ENCODE measurements at regions not wholly inside any gene's neighbourhood (a gene's known extent, or its start where the extent isn't known, plus 50 kb on each side); places are given as distances from the start of the nearest gene placed in this dataset.
A peak's percentile ranks its signal among the peaks of the same experiment; 100 is the strongest.

- no peak for TF ChIP-seq GATA2 (IDR thresholded peaks at IDR 0.05; ENCODE audit: low read depth, low read length)
- no peak for TF ChIP-seq GATA3 (IDR thresholded peaks at IDR 0.05; ENCODE audit: low read depth, low read length)
These were observed 334.0 kb upstream of the NDST3 start for GRCh38 chr4:117700111-117700892.

GRCh38 chr4:117702353-117702752 lies 331.9 kb upstream of the NDST3 start:
- TF ChIP-seq GATA3 (IDR thresholded peaks at IDR 0.05; ENCODE audit: low read depth, low read length) (no peak), GATA2 (IDR thresholded peaks at IDR 0.05; ENCODE audit: low read depth, low read length) (no peak)

- TF ChIP-seq GATA3 (IDR thresholded peaks at IDR 0.05; ENCODE audit: low read depth, low read length) (peak; percentile 56), GATA2 (IDR thresholded peaks at IDR 0.05; ENCODE audit: low read depth, low read length) (no peak)
These were observed 329.6 kb upstream of the NDST3 start for GRCh38 chr4:117704721-117705120.

GRCh38 chr4:117740736-117741135 lies 293.6 kb upstream of the NDST3 start:
- TF ChIP-seq GATA3 (IDR thresholded peaks at IDR 0.05; ENCODE audit: low read depth, low read length) (no peak), GATA2 (IDR thresholded peaks at IDR 0.05; ENCODE audit: low read depth, low read length) (no peak)

- TF ChIP-seq GATA3 (IDR thresholded peaks at IDR 0.05; ENCODE audit: low read depth, low read length) = no peak
- TF ChIP-seq GATA2 (IDR thresholded peaks at IDR 0.05; ENCODE audit: low read depth, low read length) = no peak
These were observed 278.8 kb upstream of the NDST3 start for GRCh38 chr4:117755438-117755837.

- TF ChIP-seq GATA3 (IDR thresholded peaks at IDR 0.05; ENCODE audit: low read depth, low read length) (no peak), GATA2 (IDR thresholded peaks at IDR 0.05; ENCODE audit: low read depth, low read length) (no peak)
These were observed 265.7 kb upstream of the NDST3 start for GRCh38 chr4:117768610-117769009.

- no peak for TF ChIP-seq GATA2 (IDR thresholded peaks at IDR 0.05; ENCODE audit: low read depth, low read length)
- no peak for TF ChIP-seq GATA3 (IDR thresholded peaks at IDR 0.05; ENCODE audit: low read depth, low read length)
These were observed 263.8 kb upstream of the NDST3 start for GRCh38 chr4:117770269-117771102.

- TF ChIP-seq GATA2 (IDR thresholded peaks at IDR 0.05; ENCODE audit: low read depth, low read length) (no peak), GATA3 (IDR thresholded peaks at IDR 0.05; ENCODE audit: low read depth, low read length) (no peak)
These were observed 262.5 kb upstream of the NDST3 start for GRCh38 chr4:117771647-117772337.

GRCh38 chr4:117773064-117773936 lies 261.0 kb upstream of the NDST3 start:
- no peak for TF ChIP-seq GATA3 (IDR thresholded peaks at IDR 0.05; ENCODE audit: low read depth, low read length)
- no peak for TF ChIP-seq GATA2 (IDR thresholded peaks at IDR 0.05; ENCODE audit: low read depth, low read length)

- TF ChIP-seq GATA3 (IDR thresholded peaks at IDR 0.05; ENCODE audit: low read depth, low read length) (no peak), GATA2 (IDR thresholded peaks at IDR 0.05; ENCODE audit: low read depth, low read length) (no peak)
These were observed 256.6 kb upstream of the NDST3 start for GRCh38 chr4:117777721-117778120.

GRCh38 chr4:117783716-117784115 lies 250.6 kb upstream of the NDST3 start:
- no peak for TF ChIP-seq GATA3 (IDR thresholded peaks at IDR 0.05; ENCODE audit: low read depth, low read length)
- no peak for TF ChIP-seq GATA2 (IDR thresholded peaks at IDR 0.05; ENCODE audit: low read depth, low read length)

GRCh38 chr4:117784266-117784665 lies 250.0 kb upstream of the NDST3 start:
- no peak for TF ChIP-seq GATA2 (IDR thresholded peaks at IDR 0.05; ENCODE audit: low read depth, low read length)
- TF ChIP-seq GATA3 (IDR thresholded peaks at IDR 0.05; ENCODE audit: low read depth, low read length) = no peak

- TF ChIP-seq GATA3 (IDR thresholded peaks at IDR 0.05; ENCODE audit: low read depth, low read length) = no peak
These were observed 247.7 kb upstream of the NDST3 start for GRCh38 chr4:117786566-117786965.
